Epithelial cell of proximal tubule (primary cell): ENCODE measurements at regions not wholly inside any gene's neighbourhood (a gene's known extent, or its start where the extent isn't known, plus 50 kb on each side); places are given as distances from the start of the nearest gene placed in this dataset.

Experiments used
- DNase-seq: peaks from one replicate; pipeline ENCODE4 v3.0.0-alpha.2; 2011; ENCODE audit warnings: low read depth
- H3K4me3 ChIP-seq: 2 replicates; pipeline ENCODE4 v1.5.1; 2011; ENCODE audit warnings: low read depth, mild to moderate bottlenecking, low read length
- CTCF ChIP-seq: conservative IDR thresholded peaks from 2 replicates; pipeline ENCODE4 v1.5.1; 2012; ENCODE audit warnings: low read depth, mild to moderate bottlenecking, low read length

- no peak overlapping the region for H3K4me3 ChIP-seq
- no peak for DNase-seq
- no peak for TF ChIP-seq CTCF
Observed at GRCh38 chr2:212945526-212945925, 205.9 kb downstream of the IKZF2 start.

GRCh38 chr2:212943351-212943750 lies 208.1 kb downstream of the IKZF2 start:
- no peak for DNase-seq
- H3K4me3 ChIP-seq, result no peak overlapping the region

GRCh38 chr2:212941361-212941760 lies 210.1 kb downstream of the IKZF2 start:
- no peak for TF ChIP-seq CTCF

More at GRCh38 chr2:212943351-212943750, 208.1 kb downstream of the IKZF2 start:
- no peak for TF ChIP-seq CTCF

GRCh38 chr2:212940816-212941215 lies 210.6 kb downstream of the IKZF2 start:
- no peak overlapping the region for H3K4me3 ChIP-seq
- peak; percentile 73 for DNase-seq
- TF ChIP-seq CTCF, result no peak

More at GRCh38 chr2:212941361-212941760, 210.1 kb downstream of the IKZF2 start:
- DNase-seq, result no peak
- H3K4me3 ChIP-seq, result no peak overlapping the region

GRCh38 chr2:212939777-212940531 lies 211.5 kb downstream of the IKZF2 start:
- no peak for TF ChIP-seq CTCF
- H3K4me3 ChIP-seq, result no peak overlapping the region
- no peak for DNase-seq

- no peak for TF ChIP-seq CTCF
- DNase-seq, result no peak
- H3K4me3 ChIP-seq, result no peak overlapping the region
Observed at GRCh38 chr2:212938144-212938793, 213.1 kb downstream of the IKZF2 start.
